ENCODE measurements at regions not wholly inside any gene's neighbourhood (a gene's known extent, or its start where the extent isn't known, plus 50 kb on each side); places are given as distances from the start of the nearest gene placed in this dataset.

- no peak for ATAC-seq (ENCODE audit: low read depth)
- no peaks in the 10 kb centered on the region for H3K9me3 Mint-ChIP-seq (ENCODE audit: insufficient read depth)
- Histone ChIP-seq H3K4me1 (ENCODE audit: control insufficient read depth in 2 of 2, insufficient read depth in 2 of 2, low read length in 2 of 2) (no peaks in the 10 kb centered on the region), H3K9me3 (ENCODE audit: control extremely low read depth in 1 of 3, control insufficient read depth in 2 of 3, insufficient read depth in 1 of 3, low read length in 2 of 3) (no peaks in the 10 kb centered on the region), H3K27me3 (replicated peaks in 1 of 4; ENCODE audit: control extremely low read depth in 1 of 4, control insufficient read depth in 3 of 4, insufficient read depth in 4 of 4, low read length in 3 of 4) (peaks cover 0 to 2% (median 0%) of the 10 kb centered on the region in 4 experiments), H3K79me2 (ENCODE audit: control insufficient read depth, insufficient read depth, low read length) (no peaks in the 10 kb centered on the region), H4K20me1 (ENCODE audit: control insufficient read depth, insufficient read depth, low read length, poor library complexity, severe bottlenecking) (no peaks in the 10 kb centered on the region), H3K4me2 (replicated peaks; ENCODE audit: low read depth, low read length, poor library complexity, severe bottlenecking) (no peak overlapping the region), H2AFZ (ENCODE audit: insufficient read depth, low read depth, low read length, poor library complexity, severe bottlenecking) (no peak overlapping the region), H3K4me3 (ENCODE audit: control extremely low read depth in 1 of 5, extremely low read depth in 1 of 5, insufficient read depth in 1 of 5, low read depth in 2 of 5, low read length in 4 of 5) (no peak overlapping the region), H3K9ac (ENCODE audit: low read length) (no peak overlapping the region), H3K27ac (ENCODE audit: low read length in 2 of 2) (no peak overlapping the region), H3K36me3 (replicated peaks in 1 of 2; ENCODE audit: control extremely low read depth in 1 of 2, control insufficient read depth in 1 of 2, extremely low read depth in 1 of 2, insufficient read depth in 2 of 2, low read length in 1 of 2) (no peaks in the 10 kb centered on the region)
- no CpG with 5 or more reads among the region's 4 CpGs for WGBS (ENCODE audit: insufficient coverage)
- no peak overlapping the region for H3K27ac Mint-ChIP-seq
- peaks cover 8% of the 10 kb centered on the region for H3K27me3 Mint-ChIP-seq
- no peak for DNase-seq
- no peaks in the 10 kb centered on the region for H3K4me1 Mint-ChIP-seq
- ChIA-PET CTCF (no interaction called here), POLR2A (no interaction called here)
- intact Hi-C loops (cut with micrococcal nuclease): no loop called here
- TF ChIP-seq EZH2 (IDR thresholded peaks at IDR 0.05; ENCODE audit: borderline replicate concordance, insufficient read depth, low read depth, low read length, poor library complexity, severe bottlenecking) (no peak), CTCF (IDR thresholded peaks at IDR 0.05) (no peak)
- no peak overlapping the region for H3K4me3 Mint-ChIP-seq
Measured at GRCh38 chr1:213898684-213899083, 89.1 kb upstream of the PROX1 start.

- POLR2A ChIA-PET: no interaction called here
- Histone ChIP-seq H3K4me3 (ENCODE audit: control extremely low read depth in 1 of 5, extremely low read depth in 1 of 5, insufficient read depth in 1 of 5, low read depth in 2 of 5, low read length in 4 of 5) (no peak overlapping the region), H3K27ac (ENCODE audit: low read length in 2 of 2) (no peak overlapping the region), H2AFZ (ENCODE audit: insufficient read depth, low read depth, low read length, poor library complexity, severe bottlenecking) (no peak overlapping the region), H3K9me3 (ENCODE audit: control extremely low read depth in 1 of 3, control insufficient read depth in 2 of 3, insufficient read depth in 1 of 3, low read length in 2 of 3) (no peaks in the 10 kb centered on the region), H4K20me1 (ENCODE audit: control insufficient read depth, insufficient read depth, low read length, poor library complexity, severe bottlenecking) (no peaks in the 10 kb centered on the region), H3K27me3 (replicated peaks in 1 of 4; ENCODE audit: control extremely low read depth in 1 of 4, control insufficient read depth in 3 of 4, insufficient read depth in 4 of 4, low read length in 3 of 4) (peaks cover 0 to 2% (median 0%) of the 10 kb centered on the region in 4 experiments), H3K4me1 (ENCODE audit: control insufficient read depth in 2 of 2, insufficient read depth in 2 of 2, low read length in 2 of 2) (no peaks in the 10 kb centered on the region), H3K36me3 (replicated peaks in 1 of 2; ENCODE audit: control extremely low read depth in 1 of 2, control insufficient read depth in 1 of 2, extremely low read depth in 1 of 2, insufficient read depth in 2 of 2, low read length in 1 of 2) (no peaks in the 10 kb centered on the region), H3K4me2 (replicated peaks; ENCODE audit: low read depth, low read length, poor library complexity, severe bottlenecking) (no peak overlapping the region), H3K9ac (ENCODE audit: low read length) (no peak overlapping the region), H3K79me2 (ENCODE audit: control insufficient read depth, insufficient read depth, low read length) (no peaks in the 10 kb centered on the region)
- no peak for DNase-seq
- WGBS (ENCODE audit: insufficient coverage): 0% methylated on average over 2 of the region's 4 CpGs
- intact Hi-C loops (cut with micrococcal nuclease): no loop called here
- Mint-ChIP-seq H3K9me3 (ENCODE audit: insufficient read depth) (no peaks in the 10 kb centered on the region), H3K27ac (no peak overlapping the region), H3K27me3 (peaks cover 12% of the 10 kb centered on the region), H3K4me3 (no peak overlapping the region), H3K4me1 (no peaks in the 10 kb centered on the region)
- no peak for ATAC-seq (ENCODE audit: low read depth)
- CTCF ChIA-PET: no interaction called here
- TF ChIP-seq CTCF (IDR thresholded peaks at IDR 0.05) (no peak), EZH2 (IDR thresholded peaks at IDR 0.05; ENCODE audit: borderline replicate concordance, insufficient read depth, low read depth, low read length, poor library complexity, severe bottlenecking) (no peak)
Measured at GRCh38 chr1:213899413-213899812, 88.4 kb upstream of the PROX1 start.

All from B cell (primary cell).